Lower lobe of right lung (tissue), 2 donors: ENCODE measurements at regions not wholly inside any gene's neighbourhood (a gene's known extent, or its start where the extent isn't known, plus 50 kb on each side); places are given as distances from the start of the nearest gene placed in this dataset.

Experiments used
- ATAC-seq, 2 donors: fragments of 200-7000 bp; cut with Tn5 transposase; one replicate each; pipeline ENCODE4 v1.9.1; 2020 to 2022; ENCODE audit warnings: mild to moderate bottlenecking in 2 of 2, moderate library complexity in 2 of 2
- DNase-seq: peaks from one replicate; pipeline ENCODE4 v3.0.0-alpha.2; 2020
- H3K27ac ChIP-seq: fragments of 200-600 bp; one replicate; pipeline ENCODE4 v1.8.0; 2022
- H3K27me3 ChIP-seq: fragments of 200-600 bp; one replicate; pipeline ENCODE4 v1.8.0; 2022; ENCODE audit warnings: low read depth
- H3K36me3 ChIP-seq: fragments of 200-600 bp; one replicate; pipeline ENCODE4 v1.8.0; 2022; ENCODE audit warnings: mild to moderate bottlenecking
- H3K4me1 ChIP-seq: fragments of 200-600 bp; one replicate; pipeline ENCODE4 v1.8.0; 2022
- H3K4me3 ChIP-seq: fragments of 200-600 bp; one replicate; pipeline ENCODE4 v1.8.0; 2022; ENCODE audit warnings: mild to moderate bottlenecking
- H3K9me3 ChIP-seq: fragments of 200-600 bp; one replicate; pipeline ENCODE4 v1.8.0; 2022
- intact Hi-C: fragments of 100-400 bp; cut with DNase I; formaldehyde crosslinking; loops from one replicate; pipeline ENCODE4 v1.11.0; 2022
- TF ChIP-seq, protein P1 (sequence below): fragments of 200-600 bp; IDR thresholded peaks from one replicate; pipeline ENCODE4 v1.8.0; 2022; ENCODE audit warnings: antibody characterized with exemption, mild to moderate bottlenecking
- donor health status: DM: no; HTN: yes; CAD: no; lungs with severe emphysema.

DNA sequence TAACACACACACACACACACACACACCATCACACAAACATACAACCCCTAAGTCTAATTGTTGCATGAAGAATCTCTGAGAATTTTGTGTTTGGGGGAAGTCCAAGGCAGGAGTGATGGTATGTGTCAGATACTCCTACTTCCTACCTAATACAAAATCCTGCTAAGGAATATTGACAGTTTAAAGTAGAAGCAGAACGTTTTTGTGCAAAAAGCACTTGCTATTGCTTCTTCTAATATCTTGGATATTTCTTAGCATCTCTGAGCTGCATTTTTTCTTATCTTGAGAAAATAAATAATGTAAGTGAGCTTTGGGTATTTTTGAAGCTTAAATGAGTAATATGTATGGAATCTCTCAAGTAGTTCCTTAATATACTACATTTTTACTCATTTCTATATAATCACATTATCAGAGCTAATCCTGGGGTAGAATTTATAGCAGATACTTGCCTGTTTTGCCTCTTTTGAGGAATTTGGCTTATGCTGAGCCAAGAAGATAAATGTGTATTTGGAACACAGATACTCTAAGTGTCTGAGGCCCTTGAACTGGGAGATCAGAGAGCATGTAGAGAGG lies 212.3 kb downstream of the DKK1 start:
- intact Hi-C loops = no loop called here
- Histone ChIP-seq H3K4me3 (no peak overlapping the region), H3K9me3 (no peaks in the 10 kb centered on the region), H3K36me3 (no peaks in the 10 kb centered on the region), H3K27me3 (no peaks in the 10 kb centered on the region), H3K4me1 (no peaks in the 10 kb centered on the region), H3K27ac (no peak overlapping the region)
- no peak for DNase-seq
- ATAC-seq = no peak
- TF ChIP-seq, protein P1, sequence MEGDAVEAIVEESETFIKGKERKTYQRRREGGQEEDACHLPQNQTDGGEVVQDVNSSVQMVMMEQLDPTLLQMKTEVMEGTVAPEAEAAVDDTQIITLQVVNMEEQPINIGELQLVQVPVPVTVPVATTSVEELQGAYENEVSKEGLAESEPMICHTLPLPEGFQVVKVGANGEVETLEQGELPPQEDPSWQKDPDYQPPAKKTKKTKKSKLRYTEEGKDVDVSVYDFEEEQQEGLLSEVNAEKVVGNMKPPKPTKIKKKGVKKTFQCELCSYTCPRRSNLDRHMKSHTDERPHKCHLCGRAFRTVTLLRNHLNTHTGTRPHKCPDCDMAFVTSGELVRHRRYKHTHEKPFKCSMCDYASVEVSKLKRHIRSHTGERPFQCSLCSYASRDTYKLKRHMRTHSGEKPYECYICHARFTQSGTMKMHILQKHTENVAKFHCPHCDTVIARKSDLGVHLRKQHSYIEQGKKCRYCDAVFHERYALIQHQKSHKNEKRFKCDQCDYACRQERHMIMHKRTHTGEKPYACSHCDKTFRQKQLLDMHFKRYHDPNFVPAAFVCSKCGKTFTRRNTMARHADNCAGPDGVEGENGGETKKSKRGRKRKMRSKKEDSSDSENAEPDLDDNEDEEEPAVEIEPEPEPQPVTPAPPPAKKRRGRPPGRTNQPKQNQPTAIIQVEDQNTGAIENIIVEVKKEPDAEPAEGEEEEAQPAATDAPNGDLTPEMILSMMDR = no peak

DNA sequence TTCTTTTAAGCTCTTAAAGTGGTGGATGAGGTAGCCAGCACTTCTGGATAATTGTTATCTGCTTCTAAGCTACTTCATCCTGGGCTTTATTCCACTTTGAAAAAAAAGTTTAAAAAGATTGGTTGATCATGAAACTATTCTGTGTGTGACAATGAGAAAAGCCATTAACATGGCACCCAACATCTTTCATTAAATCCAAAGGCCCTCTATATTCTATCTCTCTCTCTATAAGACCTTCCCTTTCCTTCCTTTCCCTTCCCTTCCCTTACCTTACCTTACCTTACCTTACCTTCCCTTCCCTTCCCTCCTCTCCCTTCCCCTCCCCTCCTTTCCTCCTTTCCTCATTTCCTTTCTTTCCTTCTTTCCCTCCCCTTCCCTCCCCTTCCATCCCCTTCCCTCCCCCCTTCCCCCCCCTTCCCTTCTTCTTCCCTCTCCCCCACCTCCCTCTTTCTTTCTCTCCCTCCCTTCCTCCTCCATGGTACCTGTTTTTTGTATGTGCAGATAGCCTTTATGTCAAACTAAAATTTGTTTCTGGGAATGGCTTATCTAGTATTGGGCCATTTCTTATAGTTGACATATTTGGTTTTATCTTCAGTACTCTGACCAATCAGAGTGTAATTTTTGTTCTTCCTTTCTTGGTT lies 218.7 kb downstream of the DKK1 start:
- Histone ChIP-seq H3K9me3 (no peaks in the 10 kb centered on the region), H3K27ac (no peak overlapping the region), H3K4me3 (no peak overlapping the region), H3K36me3 (no peaks in the 10 kb centered on the region), H3K27me3 (no peaks in the 10 kb centered on the region), H3K4me1 (no peaks in the 10 kb centered on the region)
- ATAC-seq (no peak), DNase-seq (no peak)
- intact Hi-C loops = no loop called here
- TF ChIP-seq, protein P1 = no peak

DNA sequence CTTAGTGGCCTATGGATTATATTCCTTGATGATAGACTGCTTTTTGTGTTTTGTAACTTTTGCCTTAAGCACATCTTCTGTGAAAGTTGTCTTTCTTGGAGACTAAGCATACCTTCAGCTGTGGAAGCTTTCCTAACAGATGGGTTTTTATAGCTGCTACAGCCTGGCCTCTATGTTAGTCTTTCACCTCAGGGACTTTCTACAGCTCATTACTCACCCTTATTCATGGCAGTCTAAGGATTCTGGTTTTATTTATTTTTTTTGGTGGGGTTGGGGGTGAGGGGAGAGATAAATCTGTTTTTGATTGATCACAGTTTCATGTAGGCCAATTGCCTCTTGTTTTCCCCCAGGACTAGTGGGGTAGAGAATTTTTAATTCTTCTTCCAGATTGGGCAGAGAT lies 219.9 kb downstream of the DKK1 start:
- Histone ChIP-seq H3K4me1 (no peaks in the 10 kb centered on the region), H3K27ac (no peak overlapping the region), H3K9me3 (no peaks in the 10 kb centered on the region), H3K36me3 (no peaks in the 10 kb centered on the region), H3K4me3 (no peak overlapping the region), H3K27me3 (no peaks in the 10 kb centered on the region)
- DNase-seq (no peak), ATAC-seq (no peak)
- TF ChIP-seq, protein P1 = no peak
- intact Hi-C loops = no loop called here

DNA sequence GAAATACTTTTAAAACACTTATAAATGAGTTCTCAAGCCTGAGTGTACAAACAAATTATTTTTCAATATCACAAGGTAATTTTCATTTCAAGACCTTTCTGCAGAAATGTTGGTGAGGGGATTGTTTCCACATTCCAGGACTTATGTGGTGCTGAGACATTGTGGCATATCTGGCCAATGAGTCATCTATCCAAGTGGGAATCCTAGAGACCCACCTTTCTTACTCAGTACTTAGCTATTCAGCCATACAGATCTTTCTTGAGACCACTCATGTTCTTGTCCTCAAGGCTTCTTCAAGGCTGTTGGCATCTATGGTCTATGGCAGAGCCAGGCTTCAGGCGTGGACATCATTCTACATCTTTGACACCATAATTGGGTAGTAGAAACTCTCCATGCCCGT lies 225.4 kb downstream of the DKK1 start:
- intact Hi-C loops = no loop called here
- no peak overlapping the region for H3K27ac ChIP-seq
- H3K4me1 ChIP-seq = no peaks in the 10 kb centered on the region

DNA sequence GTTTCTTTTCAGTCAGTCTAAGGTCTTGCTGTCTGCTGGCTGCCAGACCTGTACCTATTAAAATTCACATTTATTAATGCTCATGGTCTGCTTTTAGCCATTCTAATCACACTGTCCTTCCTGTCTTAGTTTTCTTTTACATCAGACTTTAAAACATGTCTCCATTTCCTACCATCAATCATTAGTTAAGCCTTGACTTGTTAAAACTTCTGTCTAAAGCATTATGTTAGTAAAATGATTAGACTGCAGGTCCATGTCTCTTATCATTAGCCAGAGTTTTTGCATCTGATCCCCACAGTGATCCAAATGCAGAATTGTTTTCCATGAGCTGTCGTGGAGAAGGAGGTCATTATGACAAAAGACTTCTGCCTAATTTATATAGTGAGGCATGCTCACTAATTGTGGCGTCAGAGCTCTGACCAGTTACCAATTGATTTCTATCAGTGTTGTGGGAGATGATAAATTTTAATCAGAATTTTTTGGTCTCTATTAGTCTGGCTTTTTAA lies 226.5 kb downstream of the DKK1 start:
- TF ChIP-seq, protein P1 = no peak
- Histone ChIP-seq H3K27ac (no peak overlapping the region), H3K4me1 (no peaks in the 10 kb centered on the region), H3K27me3 (no peaks in the 10 kb centered on the region), H3K36me3 (no peaks in the 10 kb centered on the region), H3K4me3 (no peak overlapping the region), H3K9me3 (no peaks in the 10 kb centered on the region)
- ATAC-seq (no peak), DNase-seq (no peak)
- intact Hi-C loops = no loop called here

More for the DNA sequence above, 225.4 kb downstream of the DKK1 start:
- TF ChIP-seq, protein P1 = no peak
- Histone ChIP-seq H3K27me3 (no peaks in the 10 kb centered on the region), H3K4me3 (no peak overlapping the region), H3K9me3 (no peaks in the 10 kb centered on the region), H3K36me3 (no peaks in the 10 kb centered on the region)
- DNase-seq = no peak
- ATAC-seq = no peak
